ENCODE measurements at regions not wholly inside any gene's neighbourhood (a gene's known extent, or its start where the extent isn't known, plus 50 kb on each side); places are given as distances from the start of the nearest gene placed in this dataset.

- DNase-seq (ENCODE audit: extremely low spot score in 2 of 2) = peak in 1 of 2 donors; percentile 32
- no peak overlapping the region for H3K4me3 ChIP-seq
- H3K36me3 ChIP-seq = no peaks in the 10 kb centered on the region
- no peaks in the 10 kb centered on the region for H3K27me3 ChIP-seq
- no peak for TF ChIP-seq POLR2A (IDR thresholded peaks at IDR 0.05)
- no peak for TF ChIP-seq CTCF (IDR thresholded peaks at IDR 0.05)
- no peak for TF ChIP-seq POLR2AphosphoS5 (IDR thresholded peaks at IDR 0.05; ENCODE audit: insufficient read depth in 1 of 2, low read depth in 1 of 2)
- peaks cover 7% of the 10 kb centered on the region for H3K9me3 ChIP-seq
- H3K27ac ChIP-seq = no peak overlapping the region
- H3K4me1 ChIP-seq = peaks cover 5% of the 10 kb centered on the region
- intact Hi-C loops (cut with DNase I) = no loop called here
Observed at GRCh38 chr6:3597500-3598064, 140.7 kb upstream of the SLC22A23 start.

GRCh38 chr6:3596766-3597165 lies 139.9 kb upstream of the SLC22A23 start:
- no peak for TF ChIP-seq POLR2AphosphoS5 (IDR thresholded peaks at IDR 0.05; ENCODE audit: insufficient read depth in 1 of 2, low read depth in 1 of 2)
- no peak for TF ChIP-seq CTCF (IDR thresholded peaks at IDR 0.05)
- TF ChIP-seq POLR2A (IDR thresholded peaks at IDR 0.05) = no peak
- intact Hi-C loops (cut with DNase I) = no loop called here

DNA sequence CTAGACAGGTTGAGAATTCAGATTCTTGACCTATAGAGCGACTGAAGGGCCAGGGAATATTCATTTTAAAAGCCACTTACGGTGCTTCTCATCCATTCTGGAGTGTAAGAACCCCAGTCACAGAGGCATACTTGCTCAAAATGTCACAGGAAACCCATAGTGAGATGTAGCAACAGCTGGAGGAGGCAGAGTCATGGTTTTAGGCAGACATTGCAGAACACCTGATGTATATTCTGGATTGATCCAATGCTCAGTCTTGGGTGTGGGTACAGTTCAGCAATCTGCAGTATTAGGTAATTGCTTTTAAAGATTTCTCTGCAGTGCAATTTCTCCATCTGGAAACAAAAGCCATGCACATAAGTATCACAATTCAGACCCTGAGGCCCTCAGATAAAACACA lies 137.4 kb upstream of the SLC22A23 start:
- intact Hi-C loops (cut with DNase I) = no loop called here
- H3K9me3 ChIP-seq = no peaks in the 10 kb centered on the region
- peak in 1 of 2 donors; percentile 49 for DNase-seq (ENCODE audit: extremely low spot score in 2 of 2)
- no peak overlapping the region for H3K4me3 ChIP-seq
- H3K27ac ChIP-seq = no peak overlapping the region
- TF ChIP-seq POLR2A (IDR thresholded peaks at IDR 0.05) (no peak), POLR2AphosphoS5 (IDR thresholded peaks at IDR 0.05; ENCODE audit: insufficient read depth in 1 of 2, low read depth in 1 of 2) (no peak), CTCF (IDR thresholded peaks at IDR 0.05) (no peak)
- H3K36me3 ChIP-seq = no peaks in the 10 kb centered on the region
- peaks cover 14% of the 10 kb centered on the region for H3K4me1 ChIP-seq
- no peaks in the 10 kb centered on the region for H3K27me3 ChIP-seq

More at GRCh38 chr6:3596766-3597165, 139.9 kb upstream of the SLC22A23 start:
- H3K27me3 ChIP-seq = no peaks in the 10 kb centered on the region
- H3K4me3 ChIP-seq = no peak overlapping the region
- peaks cover 3% of the 10 kb centered on the region for H3K9me3 ChIP-seq
- peaks cover 9% of the 10 kb centered on the region for H3K4me1 ChIP-seq
- H3K36me3 ChIP-seq = no peaks in the 10 kb centered on the region
- DNase-seq (ENCODE audit: extremely low spot score in 2 of 2) = peak in 1 of 2 donors; percentile 25
- H3K27ac ChIP-seq = no peak overlapping the region

DNA sequence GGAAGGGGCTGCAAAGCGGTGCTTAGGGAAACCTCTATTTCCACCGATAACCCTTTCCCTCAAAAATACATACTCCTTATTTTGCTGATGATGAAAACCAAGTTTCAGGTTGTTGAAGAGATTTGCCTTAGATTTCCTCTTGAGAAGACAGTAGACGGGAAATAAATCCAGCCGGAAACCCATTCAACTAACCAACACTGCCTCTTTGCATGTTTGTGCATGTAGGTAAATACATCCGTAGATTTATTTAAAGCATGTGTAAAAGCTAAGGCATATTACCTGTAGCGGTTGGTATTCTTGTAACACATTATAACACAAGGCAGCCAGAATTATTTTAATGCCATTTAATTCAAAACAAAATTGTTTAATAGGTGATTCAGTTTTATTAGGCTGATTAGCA lies 136.3 kb upstream of the SLC22A23 start:
- no peak for DNase-seq (ENCODE audit: extremely low spot score in 2 of 2)
- no peaks in the 10 kb centered on the region for H3K27me3 ChIP-seq
- H3K4me3 ChIP-seq = no peak overlapping the region
- intact Hi-C loops (cut with DNase I) = no loop called here
- no peaks in the 10 kb centered on the region for H3K36me3 ChIP-seq
- H3K27ac ChIP-seq = no peak overlapping the region
- peaks cover 14% of the 10 kb centered on the region for H3K4me1 ChIP-seq
- H3K9me3 ChIP-seq = no peaks in the 10 kb centered on the region
- TF ChIP-seq CTCF (IDR thresholded peaks at IDR 0.05) = no peak
- TF ChIP-seq POLR2A (IDR thresholded peaks at IDR 0.05) = no peak
- no peak for TF ChIP-seq POLR2AphosphoS5 (IDR thresholded peaks at IDR 0.05; ENCODE audit: insufficient read depth in 1 of 2, low read depth in 1 of 2)

DNA sequence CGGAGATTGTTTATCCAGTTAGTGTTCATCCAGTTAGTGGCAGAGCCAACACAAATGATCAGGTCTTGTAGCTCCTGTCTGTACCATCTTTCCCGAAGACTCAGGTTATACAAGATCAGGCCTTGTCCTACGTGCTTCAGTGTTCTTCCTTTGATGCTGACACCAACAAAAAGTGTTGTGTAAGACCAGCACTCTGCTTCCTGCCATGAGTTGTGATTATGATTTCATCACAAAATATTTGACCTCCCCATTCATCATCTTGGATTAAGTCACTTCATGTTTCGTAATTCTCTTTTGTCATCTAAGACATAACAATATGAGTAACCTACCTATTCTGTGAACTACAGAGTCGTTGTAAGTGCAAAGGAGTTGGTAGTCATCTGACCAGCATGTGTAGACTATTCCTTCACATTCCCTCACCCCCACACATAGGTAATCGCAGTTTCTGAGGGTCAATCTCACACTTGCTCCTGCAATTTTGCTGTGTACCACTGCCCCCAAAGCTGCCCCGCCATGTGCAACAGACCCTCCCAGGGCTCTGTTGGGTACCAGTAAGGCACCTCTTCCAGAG lies 135.6 kb upstream of the SLC22A23 start:
- Histone ChIP-seq H3K27ac (peak overlapping the region; percentile 3), H3K36me3 (no peaks in the 10 kb centered on the region), H3K4me3 (no peak overlapping the region), H3K9me3 (peaks cover 6% of the 10 kb centered on the region), H3K27me3 (no peaks in the 10 kb centered on the region), H3K4me1 (peaks cover 14% of the 10 kb centered on the region)
- TF ChIP-seq POLR2AphosphoS5 (IDR thresholded peaks at IDR 0.05; ENCODE audit: insufficient read depth in 1 of 2, low read depth in 1 of 2) (peak in 1 of 2 donors; percentile 95), CTCF (IDR thresholded peaks at IDR 0.05) (no peak)
- DNase-seq (ENCODE audit: extremely low spot score in 2 of 2) = peak in 1 of 2 donors; percentile 88
- intact Hi-C loops (cut with DNase I) = no loop called here
